HCT116 (cell line): ENCODE measurements at regions not wholly inside any gene's neighbourhood (a gene's known extent, or its start where the extent isn't known, plus 50 kb on each side); places are given as distances from the start of the nearest gene placed in this dataset.
"Not testable (repeated sequence)": the region's sequence is repeated elsewhere in the genome, so short reads cannot be mapped to it uniquely, and the experiment has no call there.

ENCODE experiments used
- ATAC-seq: fragments of 200-7000 bp; cut with Tn5 transposase; 2 replicates; pipeline ENCODE4 v1.9.1; 2020; ENCODE audit warnings: mild to moderate bottlenecking, moderate library complexity
- BruUV-seq: library from RNA; stranded (reverse); fragments of 400-500 nt; replicated peaks from 2 replicates; lab custom pipeline; 2021; lab: Mats Ljungman, UMichigan
- CTCF ChIA-PET: fragments of 300-600 bp; sonication (Branson Sonifier 250); formaldehyde crosslinking; loops from one replicate; lab custom pipeline; 2021; ENCODE audit warnings: antibody characterized with exemption; lab: Charles Lee
- POLR2A ChIA-PET: fragments of 300-600, 350-600 bp; sonication (Branson Sonifier 250); formaldehyde crosslinking; loops from one replicate; lab custom pipeline; 2021; ENCODE audit warnings: antibody characterized with exemption; lab: Charles Lee
- RAD21 ChIA-PET, 2 experiments: fragments of 300-600 bp; sonication (Branson Sonifier 250); formaldehyde crosslinking; loops; one replicate each; lab custom pipeline; 2023; ENCODE audit warnings: low total read pairs in 2 of 2; ENCODE audit not compliant: uncharacterized antibody in 2 of 2, unreplicated experiment in 2 of 2, low non-redundant PET in 1 of 2; lab: Charles Lee
- DNase-seq: peaks from one replicate; pipeline ENCODE4 v3.0.0-alpha.2; 2010; ENCODE audit warnings: low read depth, low spot score
- H2AFZ ChIP-seq: fragments of 200-600 bp; shearing (Covaris generic), sonication (generic); 2 replicates; pipeline ENCODE4 v1.6.1; 2017; ENCODE audit warnings: low read depth, mixed run types, mixed read lengths, antibody characterized with exemption, low read length; ENCODE audit not compliant: poor library complexity, severe bottlenecking
- H3K27ac ChIP-seq: 2 replicates; pipeline ENCODE4 v1.5.1; 2012; ENCODE audit warnings: low read depth, low read length
- H3K27me3 ChIP-seq: fragments of 200-600 bp; sonication (generic); 2 replicates; pipeline ENCODE4 v1.6.1; 2016; ENCODE audit warnings: mixed run types, low read length, mixed read lengths; ENCODE audit not compliant: insufficient read depth
- H3K36me3 ChIP-seq, 2 experiments: fragments of 200-500 bp in 1 of 2; fragments of 200-600 bp in 1 of 2; sonication (Bioruptor generic) in 1 of 2; sonication (generic) in 1 of 2; 2 replicates each; pipeline versions ENCODE4 v1.5.1 to v1.6.1; 2014 to 2016; ENCODE audit warnings: low read length in 2 of 2, inconsistent platforms in 1 of 2, mixed read lengths in 1 of 2, mixed run types in 1 of 2; ENCODE audit not compliant: insufficient read depth in 2 of 2, control insufficient read depth in 1 of 2
- H3K4me1 ChIP-seq, 2 experiments: fragments of 200-600 bp in 1 of 2; sonication (generic) in 1 of 2; 2 replicates each; pipeline versions ENCODE4 v1.5.1 to v1.6.1; 2012 to 2017; ENCODE audit warnings: low read length in 2 of 2, inconsistent platforms in 1 of 2, mild to moderate bottlenecking in 1 of 2, mixed read lengths in 1 of 2, mixed run types in 1 of 2, moderate library complexity in 1 of 2; ENCODE audit not compliant: insufficient read depth in 2 of 2, control insufficient read depth in 1 of 2
- H3K4me2 ChIP-seq: fragments of 200-600 bp; sonication (generic); 2 replicates; pipeline ENCODE4 v1.6.1; 2017; ENCODE audit warnings: mixed run types, low read length, mixed read lengths
- H3K4me3 ChIP-seq, 2 experiments: fragments of 200-600 bp in 1 of 2; sonication (generic) in 1 of 2; replicated peaks in 1 of 2; 2 replicates each; pipeline ENCODE4 v1.5.1; 2011 to 2016; ENCODE audit warnings: low read length in 2 of 2, control low read depth in 1 of 2, low read depth in 1 of 2, mild to moderate bottlenecking in 1 of 2, mixed read lengths in 1 of 2, mixed run types in 1 of 2
- H3K79me2 ChIP-seq: fragments of 200-600 bp; sonication (generic); 2 replicates; pipeline ENCODE4 v1.6.1; 2017; ENCODE audit warnings: mild to moderate bottlenecking, mixed run types, low read length, moderate library complexity, mixed read lengths; ENCODE audit not compliant: insufficient read depth
- H3K9ac ChIP-seq: fragments of 200-600 bp; sonication (generic); 2 replicates; pipeline ENCODE4 v1.6.1; 2016; ENCODE audit warnings: low read length, mixed read lengths
- H3K9me2 ChIP-seq: fragments of 200-600 bp; sonication (generic), shearing (Covaris generic); 2 replicates; pipeline ENCODE4 v1.6.1; 2017; ENCODE audit warnings: mixed run types, mild to moderate bottlenecking, moderate library complexity; ENCODE audit not compliant: insufficient read depth
- H3K9me3 ChIP-seq, 2 experiments: fragments of 200-500 bp in 1 of 2; fragments of 200-600 bp in 1 of 2; sonication (Bioruptor generic) in 1 of 2; sonication (generic) in 1 of 2; 2 replicates each; pipeline ENCODE4 v1.6.1; 2014 to 2017; ENCODE audit warnings: low read length in 2 of 2, mixed read lengths in 2 of 2, inconsistent platforms in 1 of 2, low read depth in 1 of 2, mild to moderate bottlenecking in 1 of 2, mixed run types in 1 of 2, moderate library complexity in 1 of 2; ENCODE audit not compliant: control insufficient read depth in 1 of 2, insufficient read depth in 1 of 2
- H4K20me1 ChIP-seq: fragments of 200-600 bp; sonication (generic), shearing (Covaris generic); 2 replicates; pipeline ENCODE4 v1.6.1; 2017; ENCODE audit warnings: mixed run types, mild to moderate bottlenecking, moderate library complexity; ENCODE audit not compliant: insufficient read depth
- EZH2phosphoT487 ChIP-seq: fragments of 200-600 bp; IDR thresholded peaks from 2 replicates; pipeline ENCODE4 v1.6.1; 2018; ENCODE audit warnings: antibody characterized with exemption, borderline replicate concordance
- FOSL1 ChIP-seq: IDR thresholded peaks from 2 replicates; pipeline ENCODE4 v1.6.1; 2012; ENCODE audit warnings: low read depth
- POLR2A ChIP-seq: IDR thresholded peaks from 2 replicates; pipeline ENCODE4 v1.7.0; 2011; ENCODE audit warnings: borderline replicate concordance; ENCODE audit not compliant: insufficient read depth, insufficient read length; ENCODE audit errors: extremely low read depth
- RAD21 ChIP-seq: IDR thresholded peaks from 2 replicates; pipeline ENCODE4 v1.6.1; 2012; ENCODE audit warnings: low read depth, mild to moderate bottlenecking
- SP1 ChIP-seq: IDR thresholded peaks from 2 replicates; pipeline ENCODE4 v1.6.1; 2012; ENCODE audit warnings: low read depth
- SRF ChIP-seq: IDR thresholded peaks from 2 replicates; pipeline ENCODE4 v1.6.1; 2012; ENCODE audit warnings: low read depth
- YY1 ChIP-seq: IDR thresholded peaks from 2 replicates; pipeline ENCODE4 v1.6.1; 2011; ENCODE audit warnings: low read length, low read depth, moderate library complexity, mild to moderate bottlenecking; ENCODE audit not compliant: insufficient replicate concordance; ENCODE audit errors: extremely low read depth
- ZNF274 ChIP-seq: fragments of 200-500 bp; sonication (Bioruptor generic); IDR thresholded peaks from 2 replicates; pipeline ENCODE4 v1.6.1; 2014; ENCODE audit warnings: mild to moderate bottlenecking, low read depth, low read length, inconsistent platforms
- intact Hi-C: fragments of 100-400 bp; cut with micrococcal nuclease; formaldehyde crosslinking; loops from 2 replicates; pipeline ENCODE4 v1.10.0; 2022
- TF ChIP-seq, protein P1 (sequence below): IDR thresholded peaks from 2 replicates; pipeline ENCODE4 v1.6.1; 2011; ENCODE audit warnings: mild to moderate bottlenecking, low read length, moderate library complexity; ENCODE audit not compliant: insufficient replicate concordance; ENCODE audit errors: extremely low read depth
- TF ChIP-seq, protein P2 (sequence below), 3 experiments: fragments of 200-600 bp in 1 of 3; sonication (generic) in 1 of 3; IDR thresholded peaks in 2 of 3; conservative IDR thresholded peaks in 1 of 3; 2 replicates each; pipeline ENCODE4 v1.5.1; 2012 to 2017; ENCODE audit warnings: low read depth in 2 of 3, low read length in 2 of 3, antibody characterized with exemption in 1 of 3, borderline replicate concordance in 1 of 3, control low read depth in 1 of 3, mild to moderate bottlenecking in 1 of 3, mixed read lengths in 1 of 3, mixed run types in 1 of 3, moderate library complexity in 1 of 3; ENCODE audit not compliant: insufficient read depth in 1 of 3

DNA sequence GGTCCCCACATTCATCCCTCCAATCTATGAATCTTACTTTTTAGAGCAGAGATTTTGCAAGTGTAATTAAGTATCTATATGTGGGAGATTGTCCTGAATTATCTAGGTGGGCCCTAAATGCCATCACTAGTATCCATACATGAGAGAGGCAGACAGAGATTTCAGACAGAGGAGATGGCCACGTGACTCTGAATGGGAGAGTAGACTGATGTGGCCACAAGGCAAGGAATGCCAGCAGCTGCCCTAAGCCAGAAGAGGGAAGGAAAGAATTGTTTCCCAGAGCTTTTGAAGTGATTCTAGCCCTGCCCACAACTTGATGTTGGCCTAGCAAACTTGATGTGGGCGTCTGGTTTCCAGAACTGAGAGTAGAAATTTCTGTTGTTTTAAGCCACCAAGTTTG lies 90.1 kb upstream of the PCAT7 start (continued):
- TF ChIP-seq, protein P1, sequence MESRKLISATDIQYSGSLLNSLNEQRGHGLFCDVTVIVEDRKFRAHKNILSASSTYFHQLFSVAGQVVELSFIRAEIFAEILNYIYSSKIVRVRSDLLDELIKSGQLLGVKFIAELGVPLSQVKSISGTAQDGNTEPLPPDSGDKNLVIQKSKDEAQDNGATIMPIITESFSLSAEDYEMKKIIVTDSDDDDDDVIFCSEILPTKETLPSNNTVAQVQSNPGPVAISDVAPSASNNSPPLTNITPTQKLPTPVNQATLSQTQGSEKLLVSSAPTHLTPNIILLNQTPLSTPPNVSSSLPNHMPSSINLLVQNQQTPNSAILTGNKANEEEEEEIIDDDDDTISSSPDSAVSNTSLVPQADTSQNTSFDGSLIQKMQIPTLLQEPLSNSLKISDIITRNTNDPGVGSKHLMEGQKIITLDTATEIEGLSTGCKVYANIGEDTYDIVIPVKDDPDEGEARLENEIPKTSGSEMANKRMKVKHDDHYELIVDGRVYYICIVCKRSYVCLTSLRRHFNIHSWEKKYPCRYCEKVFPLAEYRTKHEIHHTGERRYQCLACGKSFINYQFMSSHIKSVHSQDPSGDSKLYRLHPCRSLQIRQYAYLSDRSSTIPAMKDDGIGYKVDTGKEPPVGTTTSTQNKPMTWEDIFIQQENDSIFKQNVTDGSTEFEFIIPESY: no peak
- TF ChIP-seq ZNF274 (no peak), EZH2phosphoT487 (no peak), FOSL1 (no peak)

DNA sequence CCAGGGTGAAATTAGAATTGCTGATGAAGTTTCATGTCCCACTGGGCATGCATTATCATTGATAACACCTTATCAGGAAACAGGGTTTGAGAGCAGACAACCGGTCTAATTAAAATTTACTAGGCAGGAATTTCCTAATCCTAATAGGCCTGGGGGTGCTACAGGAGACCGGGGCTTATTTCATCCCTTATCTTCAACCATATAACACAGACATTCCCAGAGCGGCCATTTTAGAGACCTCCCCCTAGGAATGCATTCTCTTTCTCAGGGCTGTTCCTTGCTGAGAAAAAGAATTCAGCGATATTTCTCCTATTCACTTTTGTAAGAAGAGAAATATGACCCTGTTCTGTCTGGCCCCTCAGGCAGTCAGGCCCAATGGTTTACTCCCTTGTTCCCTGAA lies 82.8 kb upstream of the PCAT7 start:
- CTCF ChIA-PET, BruUV-seq, DNase-seq, H3K4me3 ChIP-seq, intact Hi-C loops, POLR2A ChIA-PET, RAD21 ChIA-PET, H3K9me2 ChIP-seq, H3K27me3 ChIP-seq, H3K9ac ChIP-seq, H3K27ac ChIP-seq, ATAC-seq, H4K20me1 ChIP-seq, H3K9me3 ChIP-seq, H3K4me2 ChIP-seq, H3K36me3 ChIP-seq, H2AFZ ChIP-seq, H3K4me1 ChIP-seq, H3K79me2 ChIP-seq: not testable (repeated sequence)

DNA sequence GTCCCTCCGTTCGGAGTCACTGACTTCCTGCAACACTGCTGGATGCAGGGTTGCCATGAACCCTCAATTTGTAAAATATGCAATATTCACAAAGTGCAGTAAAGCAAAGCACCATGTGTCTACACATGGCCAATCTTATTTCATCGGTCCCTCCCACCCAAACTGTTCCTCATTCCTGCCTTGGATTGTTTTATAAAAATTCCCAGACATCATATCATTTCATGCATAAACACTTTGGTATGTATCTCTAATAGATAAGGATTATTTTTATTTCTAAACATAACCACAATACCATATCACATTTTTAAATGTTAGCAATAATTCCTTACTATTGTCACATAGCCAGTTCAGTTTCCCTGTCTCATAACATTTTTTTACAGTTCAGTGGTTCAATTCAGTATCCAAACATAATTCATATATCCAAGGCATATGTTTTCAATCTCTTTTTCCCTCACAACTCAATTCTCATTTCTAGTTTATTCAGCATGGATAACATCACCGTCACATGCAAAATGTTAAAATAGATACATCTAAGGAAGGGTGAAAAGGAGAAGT lies 82.0 kb upstream of the PCAT7 start:
- H3K9ac ChIP-seq: no peak overlapping the region
- no peaks in the 10 kb centered on the region; a peak in 1 of 4 replicates for H3K9me3 ChIP-seq
- H4K20me1 ChIP-seq: no peaks in the 10 kb centered on the region
- no peak overlapping the region for H3K27ac ChIP-seq
- H3K36me3 ChIP-seq: no peaks in the 10 kb centered on the region
- DNase-seq (no peak), ATAC-seq (no peak)
- ChIA-PET CTCF (no interaction called here), RAD21 (no interaction called here), POLR2A (no interaction called here)
- no TSS peak for BruUV-seq
- intact Hi-C loops: no loop called here
- H3K4me2 ChIP-seq: no peak overlapping the region
- no peak overlapping the region for H3K4me3 ChIP-seq
- no peaks in the 10 kb centered on the region for H3K27me3 ChIP-seq
- no peak overlapping the region for H2AFZ ChIP-seq
- no peaks in the 10 kb centered on the region for H3K9me2 ChIP-seq
- H3K4me1 ChIP-seq: no peaks in the 10 kb centered on the region
- H3K79me2 ChIP-seq: no peaks in the 10 kb centered on the region
- TF ChIP-seq SP1 (no peak), SRF (no peak), EZH2phosphoT487 (no peak), RAD21 (no peak), FOSL1 (no peak), POLR2A (no peak), YY1 (no peak)
- TF ChIP-seq, protein P2, sequence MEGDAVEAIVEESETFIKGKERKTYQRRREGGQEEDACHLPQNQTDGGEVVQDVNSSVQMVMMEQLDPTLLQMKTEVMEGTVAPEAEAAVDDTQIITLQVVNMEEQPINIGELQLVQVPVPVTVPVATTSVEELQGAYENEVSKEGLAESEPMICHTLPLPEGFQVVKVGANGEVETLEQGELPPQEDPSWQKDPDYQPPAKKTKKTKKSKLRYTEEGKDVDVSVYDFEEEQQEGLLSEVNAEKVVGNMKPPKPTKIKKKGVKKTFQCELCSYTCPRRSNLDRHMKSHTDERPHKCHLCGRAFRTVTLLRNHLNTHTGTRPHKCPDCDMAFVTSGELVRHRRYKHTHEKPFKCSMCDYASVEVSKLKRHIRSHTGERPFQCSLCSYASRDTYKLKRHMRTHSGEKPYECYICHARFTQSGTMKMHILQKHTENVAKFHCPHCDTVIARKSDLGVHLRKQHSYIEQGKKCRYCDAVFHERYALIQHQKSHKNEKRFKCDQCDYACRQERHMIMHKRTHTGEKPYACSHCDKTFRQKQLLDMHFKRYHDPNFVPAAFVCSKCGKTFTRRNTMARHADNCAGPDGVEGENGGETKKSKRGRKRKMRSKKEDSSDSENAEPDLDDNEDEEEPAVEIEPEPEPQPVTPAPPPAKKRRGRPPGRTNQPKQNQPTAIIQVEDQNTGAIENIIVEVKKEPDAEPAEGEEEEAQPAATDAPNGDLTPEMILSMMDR (IDR thresholded peaks at IDR 0.05 in 2 of 3, conservative IDR thresholded peaks at IDR 0.05 in 1 of 3; ENCODE audit: borderline replicate concordance in 1 of 3, insufficient read depth in 1 of 3, low read depth in 2 of 3, low read length in 2 of 3): no peak
